IPS-20b (cell line): ENCODE measurements at regions not wholly inside any gene's neighbourhood (a gene's known extent, or its start where the extent isn't known, plus 50 kb on each side); places are given as distances from the start of the nearest gene placed in this dataset.

Experiments used
- H3K27ac ChIP-seq: one replicate; pipeline ENCODE4 v1.5.1; 2013; ENCODE audit warnings: low read length
- H3K27me3 ChIP-seq: 2 replicates; pipeline ENCODE4 v1.6.1; 2013; ENCODE audit warnings: mild to moderate bottlenecking, low read length, inconsistent platforms; ENCODE audit not compliant: insufficient read depth
- H3K36me3 ChIP-seq: 2 replicates; pipeline ENCODE4 v1.6.1; 2013; ENCODE audit warnings: low read depth, mild to moderate bottlenecking, inconsistent platforms, low read length, moderate library complexity; ENCODE audit not compliant: insufficient read depth
- H3K4me1 ChIP-seq: 2 replicates; pipeline ENCODE4 v1.6.1; 2013; ENCODE audit warnings: mild to moderate bottlenecking, control low read depth, inconsistent platforms, low read length, moderate library complexity; ENCODE audit not compliant: insufficient read depth
- H3K4me3 ChIP-seq: 2 replicates; pipeline ENCODE4 v1.5.1; 2013; ENCODE audit warnings: mild to moderate bottlenecking, low read length, inconsistent platforms
- H3K9ac ChIP-seq: 2 replicates; pipeline ENCODE4 v1.6.1; 2013; ENCODE audit warnings: low read depth, mild to moderate bottlenecking, inconsistent platforms, low read length, moderate library complexity
- H3K9me3 ChIP-seq: 2 replicates; pipeline ENCODE4 v1.6.1; 2013; ENCODE audit warnings: mild to moderate bottlenecking, low read depth, low read length, inconsistent platforms; ENCODE audit not compliant: insufficient read depth

- Histone ChIP-seq H3K9ac (no peak overlapping the region), H3K27me3 (no peaks in the 10 kb centered on the region), H3K4me3 (no peak overlapping the region), H3K27ac (no peak overlapping the region), H3K36me3 (no peaks in the 10 kb centered on the region), H3K9me3 (no peaks in the 10 kb centered on the region), H3K4me1 (no peaks in the 10 kb centered on the region)
These were observed 200.1 kb upstream of the GAP43 start for GRCh38 chr3:115423170-115423569.

GRCh38 chr3:115428841-115429240 is 194.5 kb upstream of the GAP43 start:
- Histone ChIP-seq H3K9me3 (no peaks in the 10 kb centered on the region), H3K27ac (no peak overlapping the region), H3K27me3 (no peaks in the 10 kb centered on the region), H3K4me1 (no peaks in the 10 kb centered on the region), H3K36me3 (no peaks in the 10 kb centered on the region), H3K4me3 (no peak overlapping the region), H3K9ac (no peak overlapping the region)

DNA sequence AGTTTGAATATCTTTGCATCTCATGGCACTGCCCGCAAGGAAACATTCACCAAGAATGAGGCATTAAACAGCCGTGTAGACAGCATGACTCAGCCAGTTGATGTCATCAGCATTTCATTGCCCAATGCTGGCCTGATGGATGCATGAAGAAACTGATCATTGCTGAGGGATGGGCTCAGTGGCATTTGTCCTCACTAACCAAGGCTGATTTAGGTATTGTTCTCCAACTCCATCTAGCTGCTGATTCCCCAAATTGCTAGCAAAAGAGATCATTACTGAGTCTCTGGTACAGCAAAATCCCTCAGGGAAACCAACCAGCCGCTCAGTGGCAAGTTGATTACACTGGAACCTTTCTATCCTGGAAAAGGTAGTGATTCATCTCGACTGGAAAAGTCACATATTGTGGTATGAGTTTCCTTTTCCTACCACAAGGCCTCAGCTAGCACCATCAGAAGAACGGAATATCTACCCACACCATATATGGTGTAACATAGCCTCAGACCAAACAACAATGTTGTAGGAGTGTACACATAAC is 186.5 kb upstream of the GAP43 start:
- no peak overlapping the region for H3K27ac ChIP-seq
- H3K9me3 ChIP-seq = no peaks in the 10 kb centered on the region
- H3K9ac ChIP-seq = no peak overlapping the region
- no peaks in the 10 kb centered on the region for H3K36me3 ChIP-seq
- H3K27me3 ChIP-seq = no peaks in the 10 kb centered on the region
- no peak overlapping the region for H3K4me3 ChIP-seq
- 0 out of 2 replicates have a peak, but pooled peaks cover 3% of the 10 kb centered on the region for H3K4me1 ChIP-seq

- H3K4me3 ChIP-seq = no peak overlapping the region
- H3K9ac ChIP-seq = no peak overlapping the region
- H3K36me3 ChIP-seq = no peaks in the 10 kb centered on the region
- H3K27ac ChIP-seq = no peak overlapping the region
- H3K9me3 ChIP-seq = no peaks in the 10 kb centered on the region
- H3K4me1 ChIP-seq = 0 out of 2 replicates have a peak, but pooled peaks cover 3% of the 10 kb centered on the region
- no peaks in the 10 kb centered on the region for H3K27me3 ChIP-seq
These were observed 184.5 kb upstream of the GAP43 start for GRCh38 chr3:115438799-115439198.

DNA sequence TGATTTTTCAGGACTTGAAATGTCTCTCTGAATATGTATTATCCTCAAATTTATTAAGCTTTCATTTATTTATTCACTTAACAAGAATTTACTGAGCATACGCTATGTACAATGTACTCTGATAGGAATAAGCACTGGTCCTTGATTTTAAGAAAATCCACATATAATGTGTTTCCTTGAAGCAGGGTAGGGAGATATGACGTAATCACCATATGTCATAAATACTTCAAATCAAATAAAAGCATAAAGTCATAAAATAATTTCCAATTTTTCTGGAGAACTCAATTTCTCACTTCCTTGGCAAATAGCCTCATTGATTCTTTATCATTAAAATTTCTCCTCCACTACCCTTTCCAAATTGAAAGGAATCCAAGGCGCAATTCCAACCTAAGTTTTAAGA is 177.8 kb upstream of the GAP43 start:
- Histone ChIP-seq H3K27me3 (no peaks in the 10 kb centered on the region), H3K4me1 (no peaks in the 10 kb centered on the region), H3K9me3 (no peaks in the 10 kb centered on the region), H3K36me3 (no peaks in the 10 kb centered on the region), H3K27ac (no peak overlapping the region), H3K9ac (no peak overlapping the region), H3K4me3 (no peak overlapping the region)

DNA sequence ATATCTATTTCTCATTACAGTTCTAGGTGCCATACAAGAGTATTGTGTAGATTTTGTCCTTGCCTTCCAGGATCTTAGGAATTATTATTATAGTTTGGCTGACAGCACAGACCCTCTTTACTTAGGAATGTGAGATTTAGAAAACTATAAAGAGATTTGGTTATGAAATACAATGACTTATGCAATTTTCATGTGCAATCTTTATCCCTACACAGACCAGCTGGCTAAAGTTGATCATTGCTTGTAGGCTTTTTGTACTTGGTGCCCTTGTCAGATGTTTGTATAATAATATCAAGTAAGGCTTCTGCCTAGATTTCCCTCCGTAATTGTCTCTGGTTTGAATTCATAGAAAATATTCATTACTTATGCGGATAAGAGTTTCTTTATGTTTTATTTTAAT is 174.5 kb upstream of the GAP43 start:
- no peaks in the 10 kb centered on the region for H3K36me3 ChIP-seq
- no peaks in the 10 kb centered on the region for H3K4me1 ChIP-seq
- H3K9ac ChIP-seq = no peak overlapping the region
- no peak overlapping the region for H3K4me3 ChIP-seq
- H3K27ac ChIP-seq = no peak overlapping the region
- no peaks in the 10 kb centered on the region for H3K9me3 ChIP-seq
- no peaks in the 10 kb centered on the region for H3K27me3 ChIP-seq

- Histone ChIP-seq H3K27me3 (no peaks in the 10 kb centered on the region), H3K9me3 (no peaks in the 10 kb centered on the region), H3K36me3 (no peaks in the 10 kb centered on the region), H3K4me3 (no peak overlapping the region), H3K27ac (no peak overlapping the region), H3K4me1 (no peaks in the 10 kb centered on the region), H3K9ac (no peak overlapping the region)
These were observed 173.3 kb upstream of the GAP43 start for GRCh38 chr3:115450036-115450435.

- Histone ChIP-seq H3K9ac (no peak overlapping the region), H3K4me1 (no peaks in the 10 kb centered on the region; the same call in 1 of the 2 replicates), H3K27ac (no peak overlapping the region), H3K4me3 (no peak overlapping the region), H3K36me3 (no peaks in the 10 kb centered on the region), H3K27me3 (no peaks in the 10 kb centered on the region), H3K9me3 (no peaks in the 10 kb centered on the region)
These were observed 159.3 kb upstream of the GAP43 start for GRCh38 chr3:115464036-115464435.

DNA sequence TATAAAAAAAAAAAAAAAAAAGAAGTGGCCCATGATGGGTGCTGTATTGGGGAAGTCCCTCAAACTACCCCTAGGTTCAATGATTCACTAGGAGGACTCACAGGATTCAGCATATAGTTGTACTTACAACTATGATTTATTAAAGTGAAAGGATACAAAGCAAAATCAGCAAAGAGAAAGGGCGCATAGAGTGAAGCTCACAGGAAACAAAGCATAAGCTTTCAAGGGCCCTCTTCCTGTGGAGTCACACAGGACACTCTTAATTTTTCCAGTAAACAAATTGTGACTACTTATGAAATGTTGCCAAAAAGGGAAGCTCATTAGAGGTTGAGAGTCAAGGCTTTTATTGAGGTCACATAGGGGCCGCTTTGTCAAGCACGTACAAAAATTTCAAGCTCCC is 153.7 kb upstream of the GAP43 start:
- Histone ChIP-seq H3K27ac (no peak overlapping the region), H3K9ac (no peak overlapping the region), H3K4me1 (no peaks in the 10 kb centered on the region; the same call in 1 of the 2 replicates), H3K4me3 (no peak overlapping the region), H3K36me3 (no peaks in the 10 kb centered on the region), H3K9me3 (no peaks in the 10 kb centered on the region), H3K27me3 (no peaks in the 10 kb centered on the region)

- Histone ChIP-seq H3K4me3 (no peak overlapping the region), H3K4me1 (peaks cover 3% of the 10 kb centered on the region), H3K27me3 (no peaks in the 10 kb centered on the region), H3K36me3 (no peaks in the 10 kb centered on the region), H3K9ac (no peak overlapping the region), H3K27ac (no peak overlapping the region), H3K9me3 (no peaks in the 10 kb centered on the region)
These were observed 153.1 kb upstream of the GAP43 start for GRCh38 chr3:115470254-115470653.

GRCh38 chr3:115475178-115476041 is 147.9 kb upstream of the GAP43 start:
- Histone ChIP-seq H3K9ac (no peak overlapping the region), H3K4me3 (no peak overlapping the region), H3K36me3 (no peaks in the 10 kb centered on the region), H3K9me3 (no peaks in the 10 kb centered on the region), H3K27me3 (no peaks in the 10 kb centered on the region), H3K4me1 (peaks cover 9% of the 10 kb centered on the region), H3K27ac (no peak overlapping the region)

GRCh38 chr3:115476472-115476871 is 146.8 kb upstream of the GAP43 start:
- H3K4me1 ChIP-seq = peaks cover 9% of the 10 kb centered on the region
- H3K9ac ChIP-seq = no peak overlapping the region
- H3K27me3 ChIP-seq = no peaks in the 10 kb centered on the region
- no peaks in the 10 kb centered on the region for H3K36me3 ChIP-seq
- H3K9me3 ChIP-seq = no peaks in the 10 kb centered on the region
- no peak overlapping the region for H3K4me3 ChIP-seq
- no peak overlapping the region for H3K27ac ChIP-seq
